HG02571 (cell line): ENCODE measurements at regions not wholly inside any gene's neighbourhood (a gene's known extent, or its start where the extent isn't known, plus 50 kb on each side); places are given as distances from the start of the nearest gene placed in this dataset.
A peak's percentile ranks its signal among the peaks of the same experiment; 100 is the strongest.
"Not testable (repeated sequence)": the region's sequence is repeated elsewhere in the genome, so short reads cannot be mapped to it uniquely, and the experiment has no call there.

Source experiments
- ATAC-seq: cut with Tn5 transposase; IDR thresholded peaks from one replicate; pipeline ENCODE4 v1.9.1; 2021; ENCODE audit warnings: mild to moderate bottlenecking, moderate library complexity; ENCODE audit not compliant: unreplicated experiment

DNA sequence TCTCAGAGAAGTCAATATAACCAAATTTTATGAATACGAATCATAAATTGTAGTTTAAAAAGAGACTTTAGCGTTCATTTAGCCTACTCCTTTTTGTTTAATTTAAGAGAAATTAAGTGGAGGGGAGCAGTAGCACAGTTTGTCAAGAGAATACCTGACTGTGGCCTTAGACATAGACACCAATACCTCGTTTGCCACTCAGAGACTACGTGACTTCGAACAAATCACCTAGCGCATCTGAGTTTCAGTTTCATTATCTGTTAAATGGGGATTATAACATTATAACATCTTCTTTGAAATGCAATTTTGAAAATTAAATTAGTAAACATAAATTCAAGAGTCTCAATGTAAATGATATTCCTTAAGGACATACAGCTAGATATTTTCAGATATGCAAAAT, 581.5 kb upstream of the VRK2 start:
- no peak for ATAC-seq

DNA sequence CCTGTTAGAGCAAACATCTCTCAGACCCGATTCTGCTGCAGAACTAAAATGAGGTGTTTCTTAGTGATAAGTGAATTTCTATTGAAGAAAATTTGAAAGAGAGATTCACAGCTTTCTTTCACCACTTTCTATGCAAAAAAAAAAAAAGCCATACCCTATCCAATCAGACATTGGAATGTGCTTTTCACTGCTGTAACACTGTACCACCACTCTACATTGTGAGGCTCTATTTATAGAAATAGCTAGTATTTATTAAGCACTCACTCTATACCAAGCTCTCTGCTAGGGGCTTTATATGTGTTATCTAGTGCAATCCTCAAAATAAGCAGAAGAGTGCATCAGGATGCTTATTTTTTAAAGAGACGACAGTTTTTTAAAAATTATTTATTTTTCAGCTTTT, 580.6 kb upstream of the VRK2 start:
- ATAC-seq = no peak

DNA sequence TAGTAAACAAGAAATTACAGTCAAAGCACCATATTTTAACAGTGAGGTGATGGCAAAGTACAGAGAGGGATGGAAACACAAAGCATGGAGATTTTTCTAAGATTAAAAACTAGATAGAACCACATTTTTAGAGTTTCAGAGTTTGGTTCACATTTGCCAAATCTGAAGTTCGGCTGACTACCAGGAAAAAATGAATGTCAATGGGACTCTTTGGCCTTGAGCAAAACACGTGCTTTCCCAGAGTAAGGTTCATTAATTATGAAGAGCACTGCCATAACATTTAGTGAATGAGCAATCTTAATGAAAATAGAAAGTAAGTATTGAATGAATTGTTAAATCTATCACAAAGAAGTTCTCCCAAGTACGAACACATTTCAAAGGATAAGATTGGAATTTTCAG, 571.2 kb upstream of the VRK2 start:
- ATAC-seq = no peak

DNA sequence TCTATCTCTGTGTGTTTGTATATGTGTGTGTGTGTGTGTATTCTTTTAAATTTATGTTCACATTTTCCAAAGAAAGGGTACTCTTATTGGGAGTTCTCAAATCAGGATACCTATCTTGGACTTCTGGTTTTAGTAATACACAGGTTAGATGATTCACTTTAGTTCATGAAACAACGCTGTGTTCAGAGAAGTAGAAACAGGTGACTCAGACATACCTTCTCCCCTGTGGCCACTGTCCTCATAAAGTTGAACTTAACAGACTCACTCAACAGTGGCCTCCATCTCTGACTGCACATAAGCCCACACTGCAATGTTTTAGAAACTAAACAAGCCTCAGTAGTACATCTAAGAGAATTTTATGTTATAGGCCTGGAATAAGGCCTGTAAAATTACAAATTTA, 566.6 kb upstream of the VRK2 start:
- ATAC-seq = no peak

DNA sequence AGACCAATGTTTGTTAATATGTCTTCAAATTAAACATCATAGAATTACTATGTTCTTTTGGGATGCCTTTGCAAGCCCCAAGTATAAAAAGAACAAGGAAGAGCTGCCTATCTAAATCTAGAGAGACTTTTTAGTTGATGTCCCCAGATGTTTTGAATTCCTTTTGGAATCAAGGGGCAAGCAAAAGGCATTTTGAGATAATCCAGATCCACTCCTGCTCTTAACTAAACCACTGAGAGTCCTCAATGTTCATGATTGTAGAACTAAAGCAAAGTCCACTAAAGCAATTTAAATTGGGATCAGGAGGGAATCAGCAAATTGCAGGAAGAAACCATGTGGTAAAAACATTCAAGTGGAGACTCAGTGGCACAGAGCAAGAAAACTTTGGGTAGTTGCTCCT, 558.5 kb upstream of the VRK2 start:
- no peak for ATAC-seq

DNA sequence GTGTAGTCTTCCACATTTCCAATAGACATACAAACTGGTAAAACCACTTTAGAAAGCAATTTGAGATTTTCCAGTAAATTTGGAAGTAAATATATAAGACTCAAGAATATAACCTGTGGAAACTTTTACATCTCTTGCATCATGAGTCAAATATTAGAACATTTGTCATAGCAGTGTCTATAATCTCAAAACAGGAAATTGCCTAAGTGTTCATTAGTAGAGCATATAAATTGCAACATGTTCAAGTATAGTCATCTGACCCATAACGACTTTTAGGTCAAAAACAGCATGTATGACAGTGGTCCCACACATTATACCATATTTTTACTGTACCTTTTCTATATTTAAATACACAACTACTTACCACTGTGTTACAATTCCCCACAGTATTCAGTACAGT, 555.9 kb upstream of the VRK2 start:
- no peak for ATAC-seq

DNA sequence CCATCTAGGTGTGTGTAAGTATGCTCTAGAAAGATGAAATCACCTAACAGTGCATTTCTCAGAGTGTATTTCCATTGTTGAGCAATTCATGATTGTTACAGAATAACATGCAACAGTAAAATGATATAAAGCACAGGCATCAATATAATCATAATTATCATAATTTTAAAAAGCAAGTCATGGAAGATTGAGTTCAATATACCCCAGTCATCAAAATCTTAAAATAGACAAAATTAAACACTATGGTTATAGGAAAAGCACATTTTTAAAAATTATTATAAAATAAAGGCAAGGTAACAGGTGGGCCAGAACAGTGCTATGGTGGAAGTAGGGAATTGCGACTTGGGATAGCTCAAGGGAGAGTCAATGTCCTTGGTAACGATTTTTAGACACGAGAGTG, 555.4 kb upstream of the VRK2 start:
- ATAC-seq = no peak

DNA sequence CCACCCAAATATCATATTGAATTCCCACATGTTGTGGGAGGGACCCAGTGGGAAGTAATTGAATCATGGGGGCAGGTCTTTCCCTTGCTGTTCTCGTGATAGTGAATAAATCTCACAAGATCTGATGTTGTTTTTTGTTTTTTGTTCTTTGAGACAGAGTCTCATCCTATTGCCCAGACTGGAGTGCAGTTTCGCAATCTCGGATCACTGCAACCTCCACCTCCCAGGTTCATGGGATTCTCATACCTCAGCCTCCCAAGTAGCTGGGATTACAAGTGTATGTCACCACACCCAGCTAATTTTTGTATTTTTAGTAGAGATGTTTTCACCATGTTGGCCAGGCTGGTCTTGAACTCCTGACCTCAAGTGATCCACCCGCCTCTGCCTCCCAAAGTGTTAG, 552.6 kb upstream of the VRK2 start:
- not testable (repeated sequence) for ATAC-seq

DNA sequence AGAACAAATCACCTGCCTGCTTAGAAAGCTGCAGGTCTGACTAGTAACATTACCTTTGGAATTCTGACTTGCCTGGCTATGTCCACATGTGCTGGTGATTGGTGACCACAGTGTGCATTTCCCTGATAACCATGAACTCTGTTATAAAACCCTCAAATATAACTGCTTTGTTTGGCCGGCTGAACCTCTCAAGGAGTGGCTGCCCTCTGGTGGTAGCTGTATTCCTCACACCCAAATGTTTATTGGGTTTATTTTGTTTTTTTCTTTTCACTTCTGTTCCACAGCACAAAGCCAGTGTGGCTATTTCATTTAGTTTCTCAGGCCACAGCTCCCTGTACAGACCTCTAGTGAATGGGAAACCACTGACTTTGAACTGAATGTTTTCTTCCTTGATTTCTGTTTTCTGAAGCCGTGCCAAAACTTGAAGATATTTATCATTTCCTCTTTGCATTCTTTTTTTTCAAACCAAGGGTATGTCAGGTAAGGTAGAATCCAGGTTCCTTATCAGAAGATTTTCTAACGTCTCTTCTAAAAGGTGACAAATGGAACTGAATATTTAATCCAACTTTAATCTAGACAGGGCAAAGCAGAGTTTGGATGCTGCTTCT, 549.0 kb upstream of the VRK2 start:
- ATAC-seq = peak; percentile 76

DNA sequence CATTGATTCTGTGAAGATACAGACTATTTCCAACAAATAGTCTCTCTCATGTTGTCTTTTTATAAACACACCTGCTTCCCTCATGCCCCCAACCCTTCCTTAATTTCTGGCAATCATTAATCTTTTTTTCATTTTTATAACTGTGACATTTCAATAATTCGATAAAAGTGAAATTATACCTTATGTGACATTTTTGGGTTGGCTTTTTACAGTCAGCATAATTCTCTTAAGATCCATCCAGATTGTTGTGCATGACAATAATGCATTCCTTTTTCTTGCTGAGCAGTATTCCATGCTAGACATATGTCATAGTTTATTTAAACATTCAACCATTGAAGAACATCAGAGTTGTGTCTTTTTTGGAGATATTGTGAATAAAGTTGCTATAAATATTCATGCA, 541.8 kb upstream of the VRK2 start:
- no peak for ATAC-seq

DNA sequence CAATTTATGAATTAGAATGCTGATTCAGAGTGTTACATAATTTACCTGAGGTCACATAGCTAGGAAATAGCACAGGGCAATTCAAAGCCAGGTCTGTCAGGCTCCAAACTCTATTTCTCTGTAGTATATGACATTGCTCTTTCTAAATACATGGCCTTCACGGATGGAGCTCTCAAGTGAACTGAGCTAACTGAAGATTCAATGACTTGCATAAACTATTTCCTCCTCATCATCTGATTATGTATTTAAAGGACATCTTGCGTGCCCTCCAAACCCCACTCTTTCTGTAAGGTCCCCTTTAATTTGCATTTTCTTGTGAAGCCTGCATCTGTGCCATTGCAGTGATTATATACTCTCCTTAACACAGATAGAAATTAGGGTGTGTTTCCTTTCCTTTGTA, 537.4 kb upstream of the VRK2 start:
- no peak for ATAC-seq

DNA sequence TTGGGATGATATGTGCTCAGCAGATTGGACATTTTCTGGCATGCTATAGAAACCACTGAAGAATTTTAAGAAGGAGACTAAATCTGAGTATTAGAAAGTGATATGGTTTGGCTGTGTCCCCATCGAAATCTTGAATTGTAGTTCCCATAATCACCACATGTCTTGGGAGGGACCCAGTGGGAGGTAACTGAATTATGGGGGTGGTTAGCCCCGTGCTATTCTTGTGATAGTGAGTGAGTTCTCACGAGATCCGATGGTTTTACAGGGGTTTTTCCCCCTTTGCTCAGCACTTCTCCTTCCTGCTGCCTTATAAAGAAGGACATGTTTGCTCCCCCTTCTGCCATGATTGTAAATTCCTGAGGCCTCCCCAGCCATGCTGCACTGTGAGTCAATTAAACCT, 535.9 kb upstream of the VRK2 start:
- no peak for ATAC-seq

DNA sequence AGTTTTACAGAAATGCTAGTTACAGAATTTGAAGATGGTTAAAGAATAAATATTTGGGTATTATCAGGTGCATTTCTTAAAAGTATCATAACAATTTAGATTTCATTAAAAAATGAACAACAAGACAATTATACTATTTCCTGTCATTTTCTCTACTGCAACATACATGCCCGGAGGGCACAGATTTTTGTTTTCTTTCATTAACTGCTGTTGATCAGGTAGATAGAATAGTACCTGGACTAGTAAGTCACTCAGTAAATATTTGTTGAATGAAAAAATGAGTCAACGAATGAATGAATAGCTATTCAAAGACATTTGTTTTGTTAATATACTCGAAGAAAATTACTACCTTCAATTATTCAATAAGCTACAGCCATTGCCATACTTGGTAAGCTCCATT, 531.2 kb upstream of the VRK2 start:
- ATAC-seq = no peak

DNA sequence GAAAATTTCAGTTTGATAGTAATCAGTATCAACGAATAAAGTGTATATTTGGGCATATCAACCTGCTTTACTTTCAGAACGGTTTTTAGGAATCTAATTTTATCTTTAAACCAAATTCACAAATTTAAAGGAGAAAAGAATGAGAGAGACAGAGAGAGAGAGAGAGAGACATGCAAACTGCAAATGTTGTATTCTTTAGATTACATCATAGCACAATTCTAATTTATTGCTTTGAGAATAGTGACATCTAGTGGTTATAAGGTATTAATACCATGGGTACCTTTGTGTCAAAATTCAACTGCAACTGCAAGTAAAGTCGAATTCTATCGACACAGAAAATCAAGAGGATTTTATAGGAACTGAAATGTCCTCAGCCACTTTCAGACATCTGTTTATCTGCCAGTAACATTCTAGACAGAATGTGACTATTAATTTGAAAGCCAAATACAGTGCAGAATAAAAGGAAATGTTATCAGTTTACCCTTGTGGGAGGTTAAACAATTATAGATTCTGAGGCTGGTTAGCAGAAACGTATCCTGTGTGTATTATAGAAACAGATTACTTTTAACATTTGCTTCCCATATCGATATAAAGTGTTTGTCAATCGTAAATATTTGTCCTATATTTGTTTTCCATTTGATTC, 529.8 kb upstream of the VRK2 start:
- peak; percentile 84 for ATAC-seq

DNA sequence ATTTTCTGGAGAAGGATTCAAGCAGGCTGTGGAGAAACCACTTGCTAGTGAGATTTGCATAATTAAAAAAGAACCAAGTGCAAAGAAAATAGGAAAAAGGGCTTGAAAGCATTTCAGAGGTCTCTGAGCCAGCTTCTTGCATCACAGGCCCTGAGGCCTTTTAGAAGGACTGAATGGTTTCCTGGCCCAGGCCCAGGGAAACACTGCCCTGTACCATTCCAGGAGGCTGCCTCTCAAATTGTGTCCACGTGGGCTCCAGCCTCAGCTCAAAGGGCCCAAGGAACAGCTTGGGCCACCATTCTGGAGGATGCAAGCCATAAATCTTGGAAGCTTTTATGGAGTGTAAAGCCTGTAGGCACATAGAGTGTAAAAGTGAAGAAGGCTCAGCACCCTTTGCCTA, 523.3 kb upstream of the VRK2 start:
- ATAC-seq = no peak

DNA sequence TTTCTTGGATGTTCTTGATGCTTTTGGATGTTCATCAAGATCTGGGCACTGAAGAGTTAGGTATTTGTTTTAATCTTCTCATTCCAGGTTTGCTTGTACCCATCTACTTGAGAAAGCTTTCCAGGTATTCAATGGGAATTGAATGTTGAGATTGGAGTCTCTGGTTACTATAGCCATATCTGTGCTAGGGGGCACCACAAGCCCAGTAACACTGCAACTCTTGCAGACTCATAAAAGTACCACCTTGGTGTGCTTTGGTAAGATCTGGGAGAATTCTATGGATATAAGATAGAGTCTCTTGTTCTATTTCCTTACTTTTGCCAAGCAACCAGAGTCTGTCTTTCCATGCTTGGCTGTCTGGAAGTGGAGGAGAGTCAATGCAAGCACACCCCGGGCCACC, 518.9 kb upstream of the VRK2 start:
- no peak for ATAC-seq

DNA sequence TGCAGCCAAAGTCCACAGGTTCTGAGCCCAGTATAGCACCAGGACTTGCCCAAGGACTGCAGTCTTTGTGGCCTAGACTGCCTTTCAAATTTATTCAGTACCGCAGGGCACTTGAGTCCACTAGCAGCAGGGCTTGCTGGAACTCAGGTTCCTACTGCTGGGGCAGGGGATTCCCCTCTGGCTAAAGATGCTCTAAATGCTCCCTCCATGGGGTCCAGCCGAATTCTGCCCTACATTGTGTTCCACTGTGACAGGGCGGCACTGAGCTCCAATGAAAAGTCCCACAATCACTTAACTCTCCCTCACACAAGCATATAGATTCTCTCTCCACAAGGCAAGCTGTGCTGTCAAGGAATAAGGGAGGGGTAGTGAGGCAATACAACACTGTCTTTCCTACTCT, 518.1 kb upstream of the VRK2 start:
- ATAC-seq = no peak

DNA sequence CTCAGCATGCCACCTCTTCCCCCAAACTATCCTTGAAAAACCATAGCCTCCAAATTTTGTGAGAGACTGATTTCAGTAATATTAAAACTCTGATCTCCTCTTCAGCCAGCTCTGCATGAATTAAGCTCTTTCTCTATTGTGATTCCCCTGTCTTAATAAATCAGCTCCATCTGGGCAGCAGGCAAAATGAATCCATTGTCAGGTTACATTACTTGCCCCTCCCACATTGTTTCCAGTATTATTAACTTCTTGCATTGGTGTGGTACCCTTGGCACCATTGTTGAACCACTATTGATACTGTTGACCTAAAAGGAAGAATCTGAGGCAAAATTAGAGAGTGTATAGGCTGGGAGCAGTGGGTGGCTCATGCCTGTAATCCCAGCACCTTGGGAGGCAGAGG, 512.2 kb upstream of the VRK2 start:
- no peak for ATAC-seq

DNA sequence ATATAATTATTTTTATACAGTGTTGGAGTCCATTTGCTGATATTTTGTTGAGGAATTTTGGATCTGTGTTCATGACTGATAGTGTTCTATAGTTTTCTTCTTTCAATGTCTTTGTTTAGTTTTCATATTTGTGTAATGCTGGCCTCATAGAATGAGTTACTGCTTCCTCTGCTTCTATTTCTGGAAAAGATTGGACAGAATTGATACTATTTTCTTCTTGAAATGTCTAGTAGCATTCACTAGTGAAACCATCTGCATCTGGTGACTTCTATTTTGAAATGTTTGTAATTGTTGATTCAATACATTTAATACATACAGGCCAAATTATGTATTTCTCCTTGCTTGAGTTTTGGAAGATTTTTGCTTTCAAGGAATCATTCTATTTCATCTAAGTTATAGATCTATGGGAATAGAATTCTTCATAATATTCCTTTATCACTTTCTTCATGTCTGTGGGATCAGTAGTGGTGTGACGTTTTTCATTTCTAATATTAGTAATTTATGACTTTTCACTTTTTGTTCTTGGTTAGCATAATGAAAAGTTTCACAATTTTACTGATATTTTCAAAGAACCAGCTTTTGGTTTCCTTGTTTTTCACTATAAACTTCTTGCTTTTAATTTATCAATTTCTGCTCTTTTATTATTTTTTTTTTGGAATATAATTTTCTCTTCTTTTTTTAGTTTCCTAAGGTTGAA, 509.9 kb upstream of the VRK2 start:
- no peak for ATAC-seq

DNA sequence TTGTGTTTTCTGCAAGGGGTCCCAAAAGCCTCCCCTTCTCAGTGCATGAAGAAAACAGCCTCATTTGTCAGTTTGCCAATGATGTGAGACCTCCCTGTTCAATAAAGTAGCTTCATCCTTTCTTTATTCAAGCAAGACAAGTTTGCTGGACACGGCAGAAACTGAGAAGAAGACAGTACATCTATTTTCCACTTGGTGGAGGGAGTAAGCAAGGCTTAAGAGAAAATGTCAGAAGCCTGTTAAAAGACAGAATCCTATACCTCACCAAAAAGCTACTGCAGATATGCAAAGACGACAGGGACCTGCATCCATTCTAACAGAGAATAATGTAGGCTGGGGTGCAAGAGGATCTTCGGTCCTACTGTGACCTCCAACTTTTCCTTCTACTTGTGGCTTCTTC, 506.8 kb upstream of the VRK2 start:
- no peak for ATAC-seq

DNA sequence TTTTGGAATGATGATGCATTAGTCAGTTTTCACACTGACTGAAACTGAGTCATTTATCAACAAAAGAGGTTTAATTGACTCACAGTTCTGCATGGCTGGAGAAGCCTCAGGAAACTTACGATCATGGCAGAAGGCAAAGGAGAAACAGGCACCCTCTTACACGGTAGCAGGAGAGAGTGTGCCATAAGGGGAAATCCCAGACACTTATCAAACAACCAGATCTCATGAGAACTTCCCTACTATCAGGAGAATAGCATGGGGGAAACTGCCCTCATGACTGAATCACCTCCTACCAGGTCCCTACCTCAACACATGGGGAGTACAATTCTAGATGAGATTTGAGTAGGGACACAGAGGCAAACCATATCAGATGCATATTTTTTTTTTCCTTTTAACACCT, 504.5 kb upstream of the VRK2 start:
- no peak for ATAC-seq

DNA sequence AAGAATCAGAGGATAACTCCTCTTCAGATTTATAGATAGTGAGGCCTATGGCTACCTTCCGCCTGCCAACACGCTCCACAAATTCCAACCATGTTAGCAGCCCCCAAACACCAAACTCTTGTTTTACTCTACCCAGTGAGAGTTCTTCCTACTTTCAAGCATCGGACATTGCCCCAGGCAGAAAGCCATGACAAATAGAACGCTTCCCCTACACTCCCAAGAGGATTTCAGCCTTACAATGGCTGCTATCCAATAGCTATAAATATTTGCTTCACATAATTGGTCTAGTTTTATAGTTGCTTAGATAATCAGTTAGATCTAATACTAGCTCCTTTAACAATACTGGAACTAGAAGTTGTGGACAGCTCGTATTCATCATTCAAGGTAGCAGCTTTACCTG, 503.4 kb upstream of the VRK2 start:
- ATAC-seq = no peak

DNA sequence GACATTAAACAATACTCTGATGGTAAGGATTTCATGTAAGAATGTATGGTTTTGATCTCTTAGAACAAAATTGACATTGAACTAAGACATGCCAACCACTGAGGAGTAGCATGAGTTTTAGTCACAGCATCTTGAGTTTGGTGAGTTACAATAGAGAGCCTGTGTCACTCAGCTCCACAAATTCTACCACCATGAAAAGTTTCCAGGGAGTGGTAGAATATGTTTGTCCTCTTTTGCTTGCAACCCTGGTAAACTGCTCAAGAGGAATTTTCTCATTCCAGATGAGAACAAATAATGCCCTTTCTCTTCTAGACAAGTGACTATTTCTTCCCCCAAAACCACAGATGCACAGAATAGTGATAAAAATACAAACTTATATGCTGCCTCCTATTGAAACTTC, 502.0 kb upstream of the VRK2 start:
- ATAC-seq = no peak
